NCI-H2029 treated with DMSO at 0.1 percent for 48 hours (cell line): ENCODE measurements at regions not wholly inside any gene's neighbourhood (a gene's known extent, or its start where the extent isn't known, plus 50 kb on each side); places are given as distances from the start of the nearest gene placed in this dataset.
"Not testable (repeated sequence)": the region's sequence is repeated elsewhere in the genome, so short reads cannot be mapped to it uniquely, and the experiment has no call there.

Source experiments
- DNase-seq: peaks from one replicate; lab custom pipeline; 2025; lab: John Stamatoyannopoulos, UW

DNA sequence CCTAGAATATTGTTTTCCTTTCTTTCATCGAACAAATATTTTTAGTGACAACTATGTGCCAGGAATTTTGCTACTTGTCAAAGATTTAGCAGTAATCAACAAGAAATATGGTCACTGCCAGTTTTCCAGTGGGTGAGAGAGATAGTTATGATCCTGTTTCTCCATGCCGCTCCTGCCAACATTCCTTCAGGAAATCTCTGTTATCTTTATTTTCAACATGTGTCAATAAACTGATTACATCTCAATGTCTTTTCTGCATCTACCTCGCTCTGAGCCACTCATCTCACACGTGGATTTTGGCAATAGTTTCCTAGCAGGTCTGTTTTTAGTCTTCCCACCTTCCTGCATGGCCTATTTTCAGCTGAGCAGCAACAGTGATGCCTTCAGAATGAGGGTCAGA, 650.0 kb upstream of the STXBP6 start:
- no peak for DNase-seq

DNA sequence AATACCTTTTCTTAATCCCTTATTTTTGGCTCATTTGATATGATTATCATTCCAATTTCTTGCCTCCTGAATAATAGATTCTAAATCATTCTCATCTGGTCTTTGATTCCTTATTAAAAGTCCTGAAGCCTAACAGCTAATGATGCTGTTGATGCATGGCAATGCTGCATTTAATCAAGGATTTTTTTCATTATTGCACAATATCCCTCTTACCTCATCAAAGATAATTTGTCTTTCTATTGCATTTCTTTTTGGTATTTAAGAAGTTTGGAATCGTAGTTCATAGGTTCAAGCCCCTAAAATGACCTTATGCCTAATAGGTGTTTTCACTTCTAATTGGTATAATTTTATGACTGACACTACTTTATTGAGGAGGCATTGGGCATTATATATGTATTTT, 648.2 kb upstream of the STXBP6 start:
- no peak for DNase-seq

DNA sequence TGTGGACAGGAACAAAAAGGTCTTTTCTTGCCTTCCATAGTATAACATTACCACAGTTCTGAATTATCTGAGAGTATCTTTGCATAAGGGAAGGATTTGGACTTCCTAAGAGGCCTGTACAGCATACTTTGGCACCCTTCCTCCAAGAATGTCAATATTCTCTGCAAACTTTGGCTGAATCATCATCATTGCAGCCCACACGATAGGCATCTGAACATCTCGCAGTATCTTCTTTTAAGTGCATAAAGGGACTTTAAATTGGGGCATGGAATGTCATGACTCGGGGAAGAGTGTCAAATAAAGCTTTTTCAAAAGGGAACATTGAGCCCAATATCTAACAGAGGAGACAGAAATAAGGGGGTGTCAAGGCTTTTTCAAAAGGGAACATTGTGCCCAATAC, 646.2 kb upstream of the STXBP6 start:
- DNase-seq, result no peak

GRCh38 chr14:25685004-25685403, 635.1 kb upstream of the STXBP6 start:
- no peak for DNase-seq

DNA sequence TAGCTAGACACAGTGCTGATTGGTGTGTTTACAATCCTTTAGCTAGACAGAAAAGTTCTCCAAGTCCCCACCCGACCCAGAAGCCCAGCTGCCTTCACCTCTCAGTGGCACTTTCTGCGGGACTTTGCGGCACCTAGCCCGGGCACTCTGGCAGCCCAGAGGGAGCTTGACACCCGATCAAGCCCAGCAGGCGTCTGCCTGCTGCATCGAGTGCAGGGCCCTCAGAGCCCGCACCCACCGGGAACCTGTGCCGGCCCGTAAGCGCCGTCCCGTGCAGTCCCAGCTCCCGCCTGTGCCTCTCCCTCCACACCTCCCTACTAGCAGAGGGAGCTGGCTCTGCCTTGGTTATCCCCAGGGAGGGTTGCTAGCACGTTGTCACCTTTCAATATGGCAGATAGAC, 631.0 kb upstream of the STXBP6 start:
- no peak for DNase-seq

DNA sequence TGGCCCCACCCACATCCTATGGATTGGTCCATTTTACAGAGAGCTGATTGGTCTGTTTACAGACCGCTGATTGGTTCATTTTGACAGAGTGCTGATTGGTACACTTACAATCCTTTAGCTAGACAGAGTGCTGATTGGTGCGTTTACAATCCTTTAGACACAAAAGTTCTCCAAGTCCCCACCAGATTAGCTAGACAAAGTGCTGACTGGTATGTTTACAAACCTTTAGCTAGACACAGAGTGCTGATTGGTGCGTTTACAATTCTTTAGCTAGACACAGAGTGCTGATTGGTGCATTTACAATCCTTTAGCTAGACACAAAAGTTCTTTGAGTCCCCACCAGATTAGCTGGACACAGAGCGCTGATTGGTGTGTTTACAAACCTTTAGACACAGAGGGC, 630.6 kb upstream of the STXBP6 start:
- not testable (repeated sequence) for DNase-seq

DNA sequence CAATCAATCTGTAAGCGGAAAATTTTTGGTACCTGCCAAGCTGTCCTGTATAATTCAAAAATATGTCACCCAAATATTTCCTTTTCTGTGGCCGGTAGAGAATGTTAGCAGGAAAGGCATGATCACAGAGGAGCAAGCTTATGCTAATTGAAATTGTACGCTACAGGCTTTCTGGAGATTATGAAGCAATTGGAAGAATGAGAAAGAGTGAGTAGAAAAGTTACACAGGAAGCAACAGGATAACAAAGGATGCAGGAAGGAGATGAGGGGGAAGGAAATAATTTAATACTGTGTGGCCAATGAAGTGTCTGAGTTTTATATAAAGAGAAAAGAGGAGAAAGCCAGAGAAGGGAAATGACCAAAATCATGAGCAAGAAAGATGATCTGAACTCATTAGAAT, 627.2 kb upstream of the STXBP6 start:
- DNase-seq, result no peak

GRCh38 chr14:25667387-25667786, 617.4 kb upstream of the STXBP6 start:
- DNase-seq, result no peak

DNA sequence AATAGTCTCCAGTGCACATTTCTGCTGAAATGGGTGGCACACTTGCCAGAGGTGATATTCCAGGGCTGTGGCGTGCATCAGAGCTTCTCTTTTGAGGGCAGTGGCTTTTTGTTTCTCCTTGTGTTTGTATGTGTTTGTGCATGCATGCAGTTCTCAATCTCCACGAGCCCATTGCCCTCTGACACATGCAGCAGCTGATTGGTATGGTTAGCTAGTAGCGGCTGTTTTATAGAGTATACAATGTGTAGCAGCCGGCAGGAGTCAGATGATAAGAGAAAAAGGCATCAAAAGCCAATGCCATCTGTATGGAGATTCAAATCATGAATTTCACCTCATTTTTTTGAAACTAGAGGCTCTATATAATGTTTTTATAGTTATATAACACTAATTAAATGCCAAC, 616.9 kb upstream of the STXBP6 start:
- DNase-seq, result no peak

DNA sequence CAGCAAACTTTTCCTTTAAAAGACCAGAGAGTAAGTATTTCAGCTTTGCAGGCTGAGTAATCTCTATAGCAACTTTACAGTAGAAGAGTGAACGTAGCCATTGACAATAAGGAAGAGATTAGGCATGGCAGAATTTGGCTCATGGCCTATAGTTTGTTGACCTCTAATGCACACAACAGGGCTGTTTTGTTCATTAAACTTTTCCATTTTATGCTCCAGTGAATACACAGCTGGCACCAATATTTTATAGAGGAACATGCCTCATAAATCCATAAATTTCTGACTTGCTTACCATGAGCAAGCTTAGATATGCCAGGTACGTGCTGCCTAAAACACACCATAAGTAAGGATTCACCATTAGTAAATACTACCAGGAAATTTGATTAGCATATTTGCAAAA, 609.0 kb upstream of the STXBP6 start:
- no peak for DNase-seq

- DNase-seq, result no peak
Measured at GRCh38 chr14:25630447-25630846, 580.5 kb upstream of the STXBP6 start.

DNA sequence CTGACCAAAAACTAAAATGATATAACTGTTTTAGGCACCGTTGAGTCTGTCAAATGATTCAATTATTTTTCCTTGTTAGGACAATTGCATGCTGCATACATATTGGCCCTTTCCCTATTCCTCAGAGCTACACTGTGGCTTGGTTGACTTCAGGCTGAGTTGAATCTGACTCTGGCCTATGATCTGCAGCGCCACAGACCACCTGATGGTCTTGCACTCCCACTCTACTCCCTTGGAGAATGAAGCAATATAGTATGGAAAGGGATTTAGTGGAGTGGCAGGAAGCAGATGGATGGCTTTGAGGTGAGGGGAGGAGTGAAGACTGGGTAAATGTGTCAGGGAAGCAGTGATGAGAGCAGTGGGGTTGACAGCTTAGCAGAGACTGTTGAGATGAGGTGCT, 579.0 kb upstream of the STXBP6 start:
- DNase-seq, result no peak

DNA sequence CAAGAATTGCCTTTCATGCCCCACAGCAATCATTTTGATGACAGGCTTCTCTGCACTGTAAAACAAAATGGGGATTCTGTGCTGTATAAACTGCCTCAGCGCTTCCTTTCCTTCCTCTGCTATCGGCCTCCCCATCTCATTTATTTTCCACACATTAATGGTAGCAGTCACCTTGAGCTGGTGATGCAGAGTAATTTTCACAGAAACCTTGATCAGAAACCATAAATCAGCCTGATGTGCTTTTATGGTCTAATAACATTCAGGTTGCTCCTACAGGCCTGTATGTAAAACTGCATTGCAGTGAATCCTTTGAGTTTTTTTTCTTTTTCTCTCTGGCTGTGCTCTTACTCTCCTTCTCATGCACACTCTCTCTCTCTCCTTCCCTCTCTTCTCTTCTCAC, 578.4 kb upstream of the STXBP6 start:
- no peak for DNase-seq

GRCh38 chr14:25626986-25627385, 577.0 kb upstream of the STXBP6 start:
- no peak for DNase-seq

DNA sequence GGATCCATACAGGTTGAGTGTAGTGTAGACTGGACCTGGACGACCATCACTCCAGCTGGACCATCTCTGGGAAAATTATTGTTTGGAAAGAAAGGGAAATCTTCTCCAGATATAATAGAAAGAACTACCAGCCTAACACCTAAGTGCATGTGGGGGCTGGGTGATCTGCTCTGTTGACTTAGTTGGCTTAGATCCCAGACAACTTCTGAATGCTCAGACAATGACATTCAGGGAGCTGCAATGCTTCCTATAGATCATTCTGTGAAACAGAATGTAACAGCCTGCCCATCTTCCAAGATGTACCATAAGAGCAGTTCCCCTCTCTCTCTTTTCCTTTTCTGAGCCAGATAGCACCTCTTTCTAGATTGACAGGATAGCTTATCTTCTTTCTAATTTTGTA, 572.8 kb upstream of the STXBP6 start:
- DNase-seq, result peak; percentile 3

DNA sequence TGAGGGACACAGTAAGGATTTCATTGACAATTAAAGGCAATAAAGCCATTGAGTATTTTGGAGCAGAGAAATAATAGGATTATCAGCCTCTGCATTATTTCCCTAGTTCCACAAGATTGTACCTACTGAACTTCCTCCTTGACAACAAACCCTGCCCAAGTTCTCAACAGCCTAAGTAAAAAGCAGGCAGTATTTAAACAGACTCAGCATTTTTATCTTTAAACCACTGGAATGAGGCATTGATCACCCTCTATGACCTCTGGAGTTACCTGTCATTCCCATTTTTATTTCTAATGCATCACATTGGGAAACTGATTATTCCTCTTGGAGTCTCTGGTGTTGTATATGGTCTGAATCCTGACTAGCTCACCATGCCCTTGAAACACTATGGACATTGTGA, 570.6 kb upstream of the STXBP6 start:
- DNase-seq, result no peak

DNA sequence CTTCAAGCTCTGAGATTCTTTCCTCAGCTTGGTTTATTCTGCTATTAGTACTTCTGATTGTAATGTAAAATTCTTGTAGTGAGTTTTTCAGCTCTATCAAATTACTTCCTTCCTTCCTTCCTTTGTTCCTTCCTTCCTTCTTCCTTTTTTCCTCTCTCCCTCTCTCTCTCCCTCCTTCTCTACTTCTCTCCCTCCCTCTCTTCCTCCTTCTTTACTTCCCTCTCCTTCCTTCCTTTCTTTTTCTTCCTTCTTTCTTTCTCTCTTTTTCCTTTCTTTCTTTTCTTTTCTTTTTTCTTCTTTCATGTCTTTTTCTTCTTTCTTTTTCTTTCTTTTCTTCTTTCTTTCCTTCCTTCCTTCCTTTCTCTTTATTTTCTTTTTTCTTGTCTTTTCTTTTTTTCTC, 565.2 kb upstream of the STXBP6 start:
- no peak for DNase-seq

- DNase-seq, result no peak
Measured at GRCh38 chr14:25607192-25607591, 557.2 kb upstream of the STXBP6 start.

- DNase-seq, result no peak
Measured at GRCh38 chr14:25602106-25602505, 552.2 kb upstream of the STXBP6 start.

- DNase-seq, result no peak
Measured at GRCh38 chr14:25588751-25589150, 538.8 kb upstream of the STXBP6 start.

DNA sequence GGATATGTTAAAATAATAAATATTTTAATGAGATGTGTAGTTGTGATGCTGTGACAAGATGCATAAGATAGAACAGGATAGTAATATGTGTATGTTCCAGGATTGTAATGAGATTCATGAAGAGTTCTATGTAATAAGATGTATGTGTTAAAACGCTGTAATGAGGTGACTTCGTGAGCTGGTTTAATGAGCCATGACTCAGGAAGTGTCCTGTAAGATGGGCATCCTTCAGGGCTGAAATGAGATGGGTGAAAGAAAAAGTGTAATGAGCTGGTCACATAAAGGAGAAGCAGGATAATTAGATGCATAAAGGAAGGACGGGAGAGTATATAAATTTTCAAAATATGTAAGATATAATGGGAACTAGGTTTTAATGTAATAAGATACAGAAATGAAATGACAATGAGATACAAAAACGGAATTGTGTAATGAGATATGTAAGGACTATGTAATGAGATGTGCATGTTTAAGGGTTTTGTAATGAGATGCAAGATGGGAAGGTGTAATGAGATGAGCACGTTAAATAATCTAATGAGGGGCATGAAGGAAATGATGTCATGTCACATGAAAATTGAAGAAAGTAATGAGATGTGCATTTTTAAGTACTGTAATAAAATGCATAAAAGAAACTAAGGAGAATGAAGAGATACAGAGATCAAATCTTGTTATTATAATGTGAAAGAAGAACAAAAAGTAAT, 524.8 kb upstream of the STXBP6 start:
- no peak for DNase-seq

GRCh38 chr14:25570483-25570882, 520.5 kb upstream of the STXBP6 start:
- DNase-seq, result no peak

DNA sequence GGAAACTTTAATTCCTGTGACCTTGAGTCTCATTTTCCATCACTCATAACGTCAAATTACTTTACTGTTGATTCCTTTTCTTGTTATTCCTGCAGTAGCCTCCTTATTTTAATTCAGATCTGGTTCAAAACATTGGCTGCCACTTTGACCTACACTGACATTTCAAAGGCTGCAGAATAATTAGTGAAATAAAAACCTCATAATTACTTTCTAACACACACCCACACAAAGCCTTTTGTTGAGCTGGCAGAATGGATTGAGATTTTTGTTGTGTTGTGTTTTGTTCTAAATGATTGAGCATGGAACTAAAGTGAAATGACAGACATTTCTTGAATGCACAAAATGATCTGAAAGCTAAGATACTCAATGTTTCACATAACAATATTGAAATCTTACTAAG, 507.5 kb upstream of the STXBP6 start:
- no peak for DNase-seq

GRCh38 chr14:25552826-25553225, 502.9 kb upstream of the STXBP6 start:
- no peak for DNase-seq

DNA sequence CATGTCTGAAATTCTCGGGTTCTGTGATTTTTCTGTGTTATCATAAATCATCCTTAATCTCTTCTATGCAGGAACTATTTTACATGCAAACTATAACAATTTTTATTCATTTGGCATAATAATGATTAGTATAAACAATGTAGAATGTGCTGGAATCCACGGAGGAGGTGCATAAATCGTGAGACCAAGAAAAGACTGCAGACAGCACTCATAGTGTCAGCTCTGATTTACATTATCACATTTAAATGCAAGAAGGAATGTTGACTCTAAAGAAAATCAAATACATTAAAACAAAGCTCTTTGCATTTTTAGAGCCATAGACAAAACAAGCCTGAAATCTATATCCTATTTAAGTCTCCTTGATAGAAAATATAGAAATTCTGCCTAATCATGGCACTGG, 501.7 kb upstream of the STXBP6 start:
- DNase-seq, result no peak
